ENCODE measurements at regions not wholly inside any gene's neighbourhood (a gene's known extent, or its start where the extent isn't known, plus 50 kb on each side); places are given as distances from the start of the nearest gene placed in this dataset.

DNA sequence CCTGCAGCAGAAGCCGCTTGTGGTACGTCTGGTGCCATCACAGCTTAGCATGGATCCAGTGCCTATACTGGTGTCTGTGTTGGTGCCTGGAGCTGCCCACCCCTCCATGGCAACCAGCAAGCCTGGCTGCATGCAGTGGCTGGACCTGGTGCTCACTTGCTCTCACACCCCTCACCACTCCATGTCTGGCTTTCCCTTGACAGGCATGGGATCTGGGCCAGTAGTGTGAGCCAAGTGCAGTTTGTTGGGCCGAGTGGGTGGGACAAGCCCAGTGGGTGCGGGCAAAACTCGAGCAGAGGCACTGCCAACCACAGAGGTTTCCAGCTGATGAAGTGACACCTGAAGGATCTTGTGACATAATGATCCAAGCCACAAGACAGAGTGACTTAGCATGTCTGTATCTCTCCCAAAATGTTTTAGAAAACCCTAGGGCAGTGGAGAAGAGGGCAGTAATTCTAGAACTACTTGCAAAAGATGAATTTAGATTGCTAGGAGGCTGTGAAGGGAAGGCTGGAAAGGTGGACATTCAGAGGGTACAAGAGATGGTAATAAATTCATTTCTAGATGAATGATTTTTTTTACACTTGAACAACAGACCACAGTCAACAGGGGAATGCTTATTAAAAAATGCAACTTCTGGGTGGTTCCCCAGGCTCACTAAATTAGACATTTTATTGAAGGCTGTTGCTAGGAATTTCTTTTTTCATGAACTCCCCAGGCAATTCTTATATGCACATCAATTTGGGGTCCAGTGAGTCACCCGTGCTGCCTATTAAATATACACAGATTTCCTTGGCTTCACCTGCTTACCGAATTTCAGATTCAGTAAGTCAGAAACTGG lies 660.3 kb downstream of the TLR4 start:
- no peaks in the 10 kb centered on the region for H3K4me1 Mint-ChIP-seq
- peaks cover 1 to 17% (median 8%) of the 10 kb centered on the region in 7 donors for H3K9me3 Mint-ChIP-seq
- no peak for DNase-seq
- H3K27me3 Mint-ChIP-seq: no peaks in the 10 kb centered on the region
- no peak overlapping the region for H3K4me3 Mint-ChIP-seq
- H3K27ac Mint-ChIP-seq: no peak overlapping the region
- Histone ChIP-seq H3K27me3 (ENCODE audit: control insufficient read depth, insufficient read depth, low read length) (no peaks in the 10 kb centered on the region), H3K36me3 (ENCODE audit: control insufficient read depth, insufficient read depth, low read length) (no peaks in the 10 kb centered on the region), H3K9me3 (ENCODE audit: control insufficient read depth in 2 of 2, low read length in 2 of 2) (no peaks in the 10 kb centered on the region), H3K27ac (ENCODE audit: insufficient read depth, low read length, poor library complexity, severe bottlenecking) (no peak overlapping the region), H3K4me3 (ENCODE audit: low read depth, low read length) (no peak overlapping the region), H3K4me1 (ENCODE audit: control insufficient read depth, insufficient read depth, low read length, poor library complexity, severe bottlenecking) (no peaks in the 10 kb centered on the region)
- H3K36me3 Mint-ChIP-seq: no peaks in the 10 kb centered on the region
- no peak for ATAC-seq (ENCODE audit: low read depth in 2 of 2)

DNA sequence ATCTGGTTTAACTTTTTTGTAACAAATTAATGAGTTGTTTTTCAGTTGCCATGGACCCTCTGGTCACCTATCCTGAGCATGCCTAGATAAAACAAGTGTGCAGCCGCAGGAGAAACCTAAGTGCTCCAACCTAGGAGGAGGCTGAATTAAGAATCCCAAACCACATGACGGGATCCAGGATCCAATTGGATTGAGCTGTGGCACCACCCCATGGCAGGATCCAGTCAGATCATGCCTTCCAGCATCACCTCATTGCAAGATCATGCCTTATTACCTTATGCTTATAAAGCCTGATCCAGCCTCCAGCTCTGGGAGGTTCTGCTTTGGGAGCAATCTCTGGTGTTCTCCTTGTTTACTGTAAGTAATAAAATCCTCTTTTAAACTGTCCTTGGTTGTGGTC lies 662.0 kb downstream of the TLR4 start:
- H3K4me1 Mint-ChIP-seq: no peaks in the 10 kb centered on the region
- Histone ChIP-seq H3K36me3 (ENCODE audit: control insufficient read depth, insufficient read depth, low read length) (no peaks in the 10 kb centered on the region), H3K4me3 (ENCODE audit: low read depth, low read length) (no peak overlapping the region), H3K27me3 (ENCODE audit: control insufficient read depth, insufficient read depth, low read length) (no peaks in the 10 kb centered on the region), H3K9me3 (ENCODE audit: control insufficient read depth in 2 of 2, low read length in 2 of 2) (no peaks in the 10 kb centered on the region), H3K4me1 (ENCODE audit: control insufficient read depth, insufficient read depth, low read length, poor library complexity, severe bottlenecking) (no peaks in the 10 kb centered on the region), H3K27ac (ENCODE audit: insufficient read depth, low read length, poor library complexity, severe bottlenecking) (no peak overlapping the region)
- DNase-seq (no peak), ATAC-seq (ENCODE audit: low read depth in 2 of 2) (no peak)
- peaks cover 1 to 17% (median 8%) of the 10 kb centered on the region in 7 donors for H3K9me3 Mint-ChIP-seq
- no peak overlapping the region for H3K4me3 Mint-ChIP-seq
- H3K36me3 Mint-ChIP-seq: no peaks in the 10 kb centered on the region
- H3K27ac Mint-ChIP-seq: no peak overlapping the region
- no peaks in the 10 kb centered on the region for H3K27me3 Mint-ChIP-seq

DNA sequence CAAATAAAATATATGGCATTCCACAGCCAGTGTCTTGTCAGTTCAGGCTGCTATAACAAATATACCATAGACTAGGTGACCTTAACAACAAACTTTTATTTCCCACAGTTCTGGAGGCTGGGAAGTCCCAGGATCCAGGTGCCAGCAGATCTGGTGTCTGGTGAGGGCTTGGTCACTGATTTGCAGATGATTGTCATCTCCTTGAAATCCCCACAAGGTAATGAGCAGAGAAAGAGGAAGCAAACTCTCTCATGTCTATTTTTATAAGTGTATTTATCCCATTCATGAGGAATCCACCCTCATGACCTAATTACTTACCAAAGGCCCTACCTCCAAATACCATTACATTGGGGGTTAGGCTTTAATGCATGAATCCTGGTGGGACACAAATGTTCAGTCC lies 663.2 kb downstream of the TLR4 start:
- Mint-ChIP-seq H3K9me3 (peaks cover 0 to 21% (median 7%) of the 10 kb centered on the region in 7 donors), H3K36me3 (no peaks in the 10 kb centered on the region), H3K27me3 (no peaks in the 10 kb centered on the region), H3K27ac (no peak overlapping the region), H3K4me3 (no peak overlapping the region), H3K4me1 (no peaks in the 10 kb centered on the region)
- DNase-seq (no peak), ATAC-seq (ENCODE audit: low read depth in 2 of 2) (no peak)
- Histone ChIP-seq H3K4me1 (ENCODE audit: control insufficient read depth, insufficient read depth, low read length, poor library complexity, severe bottlenecking) (no peaks in the 10 kb centered on the region), H3K27me3 (ENCODE audit: control insufficient read depth, insufficient read depth, low read length) (no peaks in the 10 kb centered on the region), H3K9me3 (ENCODE audit: control insufficient read depth in 2 of 2, low read length in 2 of 2) (no peaks in the 10 kb centered on the region), H3K4me3 (ENCODE audit: low read depth, low read length) (no peak overlapping the region), H3K27ac (ENCODE audit: insufficient read depth, low read length, poor library complexity, severe bottlenecking) (no peak overlapping the region), H3K36me3 (ENCODE audit: control insufficient read depth, insufficient read depth, low read length) (no peaks in the 10 kb centered on the region)

DNA sequence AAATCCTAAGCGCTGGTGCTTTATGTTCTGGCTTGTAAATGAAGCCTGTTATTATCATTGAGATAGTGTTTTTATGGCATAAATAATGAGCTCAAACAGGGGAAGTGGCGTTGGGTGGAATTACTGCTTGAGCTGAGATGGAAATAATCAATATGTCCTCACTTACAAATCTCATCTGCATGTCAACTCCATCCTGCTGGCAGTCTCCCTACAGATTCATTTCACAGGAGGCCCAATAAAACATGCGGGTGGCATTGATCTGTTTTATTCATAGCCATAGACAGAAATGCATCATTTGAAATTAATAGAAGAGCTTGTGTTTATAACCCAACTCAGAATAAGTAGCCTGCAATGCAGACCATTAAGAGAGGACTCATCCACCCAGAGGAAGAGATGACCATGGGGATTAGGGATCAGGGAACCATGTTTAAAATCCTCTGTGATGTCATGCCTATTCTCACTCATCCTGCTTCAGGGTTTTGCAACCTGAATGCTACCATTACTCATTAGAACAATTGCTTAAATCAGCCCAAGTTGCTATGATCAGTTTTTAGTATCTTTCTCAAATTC lies 680.4 kb downstream of the TLR4 start:
- Histone ChIP-seq H3K27ac (ENCODE audit: insufficient read depth, low read length, poor library complexity, severe bottlenecking) (no peak overlapping the region), H3K4me1 (ENCODE audit: control insufficient read depth, insufficient read depth, low read length, poor library complexity, severe bottlenecking) (no peaks in the 10 kb centered on the region), H3K27me3 (ENCODE audit: control insufficient read depth, insufficient read depth, low read length) (no peaks in the 10 kb centered on the region), H3K4me3 (ENCODE audit: low read depth, low read length) (no peak overlapping the region), H3K36me3 (ENCODE audit: control insufficient read depth, insufficient read depth, low read length) (no peaks in the 10 kb centered on the region), H3K9me3 (ENCODE audit: control insufficient read depth in 2 of 2, low read length in 2 of 2) (no peaks in the 10 kb centered on the region)
- ATAC-seq (ENCODE audit: low read depth in 2 of 2) (no peak), DNase-seq (no peak)
- Mint-ChIP-seq H3K36me3 (no peaks in the 10 kb centered on the region), H3K27ac (no peak overlapping the region), H3K9me3 (peaks cover 0 to 19% (median 8%) of the 10 kb centered on the region in 7 donors), H3K4me3 (no peak overlapping the region), H3K27me3 (no peaks in the 10 kb centered on the region), H3K4me1 (no peaks in the 10 kb centered on the region)

DNA sequence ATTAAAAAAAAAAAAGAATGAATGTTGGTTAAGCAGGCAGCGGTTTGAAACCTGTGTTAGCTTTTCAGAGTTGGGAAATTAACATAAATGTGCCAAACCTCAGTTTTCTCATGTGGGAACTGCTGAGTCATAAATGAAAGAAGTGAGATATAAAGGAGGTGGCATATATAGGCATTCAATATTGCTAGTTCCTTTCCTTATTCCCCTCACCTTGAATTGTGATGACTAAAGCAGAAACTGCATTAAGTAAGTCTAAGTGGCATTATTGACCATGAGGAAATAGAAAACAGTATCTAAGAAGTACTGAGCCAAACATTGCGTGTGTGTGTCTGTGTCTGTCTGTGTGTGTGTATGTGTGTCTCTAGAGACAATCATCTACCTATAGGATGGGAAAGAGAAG lies 691.2 kb downstream of the TLR4 start:
- Mint-ChIP-seq H3K9me3 (peaks cover 2 to 23% (median 3%) of the 10 kb centered on the region in 7 donors), H3K27ac (no peak overlapping the region), H3K4me3 (no peak overlapping the region), H3K27me3 (no peaks in the 10 kb centered on the region), H3K4me1 (peaks cover 0 to 4% (median 0%) of the 10 kb centered on the region in 4 donors), H3K36me3 (no peaks in the 10 kb centered on the region)
- ATAC-seq (ENCODE audit: low read depth in 2 of 2): no peak
- Histone ChIP-seq H3K27me3 (ENCODE audit: control insufficient read depth, insufficient read depth, low read length) (no peaks in the 10 kb centered on the region), H3K27ac (ENCODE audit: insufficient read depth, low read length, poor library complexity, severe bottlenecking) (no peak overlapping the region), H3K4me1 (ENCODE audit: control insufficient read depth, insufficient read depth, low read length, poor library complexity, severe bottlenecking) (no peaks in the 10 kb centered on the region), H3K36me3 (ENCODE audit: control insufficient read depth, insufficient read depth, low read length) (no peaks in the 10 kb centered on the region), H3K9me3 (ENCODE audit: control insufficient read depth in 2 of 2, low read length in 2 of 2) (no peaks in the 10 kb centered on the region), H3K4me3 (ENCODE audit: low read depth, low read length) (no peak overlapping the region)
- DNase-seq: no peak

DNA sequence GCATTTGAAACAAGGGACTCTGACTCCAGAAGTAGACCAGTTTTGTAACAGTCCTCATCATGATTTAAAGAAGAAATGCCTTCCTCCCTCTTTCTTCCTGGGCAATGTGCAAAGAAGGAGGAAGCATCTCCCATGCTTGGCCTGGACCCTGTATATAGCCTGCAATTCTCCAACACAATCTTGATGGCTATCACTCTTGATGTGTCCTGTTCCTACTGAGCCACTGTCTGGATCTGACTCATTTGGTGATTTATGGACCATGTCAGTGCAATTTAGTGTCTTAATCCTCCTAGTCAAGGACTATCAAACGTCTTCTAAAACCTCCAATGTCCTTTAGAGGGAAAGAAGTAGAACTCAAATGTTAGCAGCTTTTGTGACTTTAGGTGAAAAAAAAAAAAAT lies 697.3 kb downstream of the TLR4 start:
- ATAC-seq (ENCODE audit: low read depth in 2 of 2) (no peak), DNase-seq (no peak)
- no peak overlapping the region for H3K27ac ChIP-seq (ENCODE audit: insufficient read depth, low read length, poor library complexity, severe bottlenecking)
- Mint-ChIP-seq H3K27me3 (no peaks in the 10 kb centered on the region), H3K9me3 (peaks cover 0 to 11% (median 4%) of the 10 kb centered on the region in 7 donors), H3K4me1 (no peaks in the 10 kb centered on the region), H3K27ac (no peak overlapping the region), H3K4me3 (no peak overlapping the region), H3K36me3 (no peaks in the 10 kb centered on the region)
- H3K36me3 ChIP-seq (ENCODE audit: control insufficient read depth, insufficient read depth, low read length): no peaks in the 10 kb centered on the region
- H3K4me3 ChIP-seq (ENCODE audit: low read depth, low read length): no peak overlapping the region
- no peaks in the 10 kb centered on the region for H3K9me3 ChIP-seq (ENCODE audit: control insufficient read depth in 2 of 2, low read length in 2 of 2)
- H3K4me1 ChIP-seq (ENCODE audit: control insufficient read depth, insufficient read depth, low read length, poor library complexity, severe bottlenecking): no peaks in the 10 kb centered on the region
- H3K27me3 ChIP-seq (ENCODE audit: control insufficient read depth, insufficient read depth, low read length): no peaks in the 10 kb centered on the region

DNA sequence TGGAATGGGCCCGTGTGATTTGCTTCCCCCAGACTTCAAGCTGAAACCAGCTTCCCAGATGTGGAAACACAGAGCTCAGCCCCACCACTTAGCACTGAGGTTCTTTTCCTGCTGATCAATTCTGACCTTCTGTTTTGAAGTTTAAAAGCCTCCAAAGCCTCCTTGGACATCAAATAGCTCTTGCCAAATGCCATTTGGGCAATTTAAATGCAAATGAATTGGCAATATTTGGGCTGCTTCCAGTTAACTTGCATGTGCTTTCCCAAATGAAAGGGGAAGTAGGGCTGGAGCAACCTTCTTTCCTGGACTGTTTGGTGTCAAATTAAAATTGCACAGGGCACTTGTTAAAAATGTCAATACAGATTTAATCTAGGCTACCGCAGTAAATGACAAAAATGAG lies 710.5 kb downstream of the TLR4 start:
- no peaks in the 10 kb centered on the region for H3K9me3 ChIP-seq (ENCODE audit: control insufficient read depth in 2 of 2, low read length in 2 of 2)
- Mint-ChIP-seq H3K36me3 (no peaks in the 10 kb centered on the region), H3K27me3 (no peaks in the 10 kb centered on the region), H3K27ac (no peak overlapping the region), H3K9me3 (peaks cover 2 to 17% (median 4%) of the 10 kb centered on the region in 7 donors), H3K4me1 (no peaks in the 10 kb centered on the region), H3K4me3 (no peak overlapping the region)
- no peak overlapping the region for H3K27ac ChIP-seq (ENCODE audit: insufficient read depth, low read length, poor library complexity, severe bottlenecking)
- H3K36me3 ChIP-seq (ENCODE audit: control insufficient read depth, insufficient read depth, low read length): no peaks in the 10 kb centered on the region
- H3K4me3 ChIP-seq (ENCODE audit: low read depth, low read length): no peak overlapping the region
- no peak for DNase-seq
- no peaks in the 10 kb centered on the region for H3K27me3 ChIP-seq (ENCODE audit: control insufficient read depth, insufficient read depth, low read length)
- no peaks in the 10 kb centered on the region for H3K4me1 ChIP-seq (ENCODE audit: control insufficient read depth, insufficient read depth, low read length, poor library complexity, severe bottlenecking)
- no peak for ATAC-seq (ENCODE audit: low read depth in 2 of 2)
